ENCODE measurements at regions not wholly inside any gene's neighbourhood (a gene's known extent, or its start where the extent isn't known, plus 50 kb on each side); places are given as distances from the start of the nearest gene placed in this dataset.

GRCh38 chr4:61079427-61079826 lies 120.7 kb upstream of the ADGRL3 start:
- no peaks in the 10 kb centered on the region for H3K9me3 ChIP-seq (ENCODE audit: control insufficient read depth, low read depth, low read length)
- H3K27me3 Mint-ChIP-seq (ENCODE audit: low read depth), result no peaks in the 10 kb centered on the region
- H3K27me3 ChIP-seq (ENCODE audit: insufficient read depth, low read length), result no peaks in the 10 kb centered on the region
- no peak for DNase-seq
- H2BK5ac ChIP-seq (ENCODE audit: insufficient read length, low read length), result no peak overlapping the region
- no peaks in the 10 kb centered on the region; a peak in 1 of 7 replicates for H3K36me3 Mint-ChIP-seq (ENCODE audit: insufficient read depth in 1 of 3, low read depth in 3 of 3)
- H4K5ac ChIP-seq (ENCODE audit: insufficient read length, low read depth, low read length), result no peak overlapping the region
- no peak overlapping the region for H2BK120ac ChIP-seq (ENCODE audit: low read depth, low read length, poor library complexity, severe bottlenecking)
- H3K9ac ChIP-seq (ENCODE audit: extremely low read depth, insufficient read length, low read length), result no peak overlapping the region
- no peak overlapping the region for H3K14ac ChIP-seq (ENCODE audit: insufficient read depth, low read length)
- H4K91ac ChIP-seq (ENCODE audit: insufficient read length, low read depth, low read length), result no peak overlapping the region
- H3K4me1 ChIP-seq (ENCODE audit: insufficient read depth, low read length), result no peaks in the 10 kb centered on the region
- H4K8ac ChIP-seq (replicated peaks; ENCODE audit: insufficient read length, low read depth, low read length), result no peak overlapping the region
- no peaks in the 10 kb centered on the region for H3K4me1 Mint-ChIP-seq
- H3K27ac ChIP-seq (ENCODE audit: insufficient read length, low read depth, low read length), result no peak overlapping the region
- H3K4me2 ChIP-seq (ENCODE audit: insufficient read depth, insufficient read length, low read length), result no peak overlapping the region
- H3K18ac ChIP-seq (ENCODE audit: insufficient read length, low read depth, low read length), result no peak overlapping the region
- no peaks in the 10 kb centered on the region for H3K23me2 ChIP-seq (ENCODE audit: insufficient read length, low read depth, low read length, poor library complexity, severe bottlenecking)
- H3K79me2 ChIP-seq (ENCODE audit: insufficient read depth, low read length), result no peaks in the 10 kb centered on the region
- H3K23ac ChIP-seq (ENCODE audit: insufficient read length, low read depth, low read length), result no peak overlapping the region
- no peak overlapping the region for H2BK20ac ChIP-seq (ENCODE audit: low read depth, low read length, poor library complexity, severe bottlenecking)
- no peak overlapping the region for H3K27ac Mint-ChIP-seq
- H2AFZ ChIP-seq (ENCODE audit: low read length), result no peak overlapping the region
- H2BK15ac ChIP-seq (ENCODE audit: low read depth, low read length), result no peak overlapping the region
- H2AK5ac ChIP-seq (ENCODE audit: insufficient read length, low read length), result no peak overlapping the region
- H3K4me3 Mint-ChIP-seq, result no peak overlapping the region
- no peaks in the 10 kb centered on the region; a peak in 1 of 5 replicates for H3K9me3 Mint-ChIP-seq
- no peak overlapping the region for H3T11ph ChIP-seq (ENCODE audit: low read length)
- H3K56ac ChIP-seq (ENCODE audit: insufficient read length, low read depth, low read length), result no peak overlapping the region
- no peak for TF ChIP-seq CTCF (conservative IDR thresholded peaks at IDR 0.05)
- H3K4ac ChIP-seq (ENCODE audit: low read depth, low read length), result no peak overlapping the region
- no peak overlapping the region for H2BK12ac ChIP-seq (ENCODE audit: insufficient read length, low read depth, low read length)
- H3K79me1 ChIP-seq (ENCODE audit: insufficient read depth, low read depth, low read length, poor library complexity, severe bottlenecking), result no peaks in the 10 kb centered on the region
- H4K20me1 ChIP-seq (ENCODE audit: control insufficient read depth, insufficient read depth, insufficient read length), result no peaks in the 10 kb centered on the region

Measured in H9 (cell line).